ENCODE measurements at regions not wholly inside any gene's neighbourhood (a gene's known extent, or its start where the extent isn't known, plus 50 kb on each side); places are given as distances from the start of the nearest gene placed in this dataset.

GRCh38 chr18:78115896-78116561, 863.6 kb upstream of the SALL3 start:
- in situ Hi-C loops (cut with MboI; ENCODE audit: low pct_unique_long_range_greater_than_20kb, low sequenced_read_pairs, unreplicated experiment) = no loop called here
- TF ChIP-seq CTCF (IDR thresholded peaks at IDR 0.05; ENCODE audit: extremely low read depth, insufficient read depth, missing control alignments) = no peak
- no peak for DNase-seq (ENCODE audit: low spot score)

GRCh38 chr18:78123144-78123909, 856.3 kb upstream of the SALL3 start:
- in situ Hi-C loops (cut with MboI; ENCODE audit: low pct_unique_long_range_greater_than_20kb, low sequenced_read_pairs, unreplicated experiment) = no loop called here
- DNase-seq (ENCODE audit: low spot score) = no peak
- TF ChIP-seq CTCF (IDR thresholded peaks at IDR 0.05; ENCODE audit: extremely low read depth, insufficient read depth, missing control alignments) = no peak

GRCh38 chr18:78123926-78124797, 855.5 kb upstream of the SALL3 start:
- no peak for DNase-seq (ENCODE audit: low spot score)
- TF ChIP-seq CTCF (IDR thresholded peaks at IDR 0.05; ENCODE audit: extremely low read depth, insufficient read depth, missing control alignments) = no peak
- in situ Hi-C loops (cut with MboI; ENCODE audit: low pct_unique_long_range_greater_than_20kb, low sequenced_read_pairs, unreplicated experiment) = no loop called here

GRCh38 chr18:78125206-78125896, 854.3 kb upstream of the SALL3 start:
- DNase-seq (ENCODE audit: low spot score) = no peak
- in situ Hi-C loops (cut with MboI; ENCODE audit: low pct_unique_long_range_greater_than_20kb, low sequenced_read_pairs, unreplicated experiment) = no loop called here
- no peak for TF ChIP-seq CTCF (IDR thresholded peaks at IDR 0.05; ENCODE audit: extremely low read depth, insufficient read depth, missing control alignments)

GRCh38 chr18:78126106-78126505, 853.5 kb upstream of the SALL3 start:
- no peak for TF ChIP-seq CTCF (IDR thresholded peaks at IDR 0.05; ENCODE audit: extremely low read depth, insufficient read depth, missing control alignments)
- no peak for DNase-seq (ENCODE audit: low spot score)
- in situ Hi-C loops (cut with MboI; ENCODE audit: low pct_unique_long_range_greater_than_20kb, low sequenced_read_pairs, unreplicated experiment) = no loop called here

- no peak for TF ChIP-seq CTCF (IDR thresholded peaks at IDR 0.05; ENCODE audit: extremely low read depth, insufficient read depth, missing control alignments)
- no peak for DNase-seq (ENCODE audit: low spot score)
- in situ Hi-C loops (cut with MboI; ENCODE audit: low pct_unique_long_range_greater_than_20kb, low sequenced_read_pairs, unreplicated experiment) = no loop called here
These were observed 853.1 kb upstream of the SALL3 start for GRCh38 chr18:78126536-78126935.
